ENCODE measurements at regions not wholly inside any gene's neighbourhood (a gene's known extent, or its start where the extent isn't known, plus 50 kb on each side); places are given as distances from the start of the nearest gene placed in this dataset.

- TF ChIP-seq EZH2 (IDR thresholded peaks at IDR 0.05; ENCODE audit: borderline replicate concordance, low read depth, low read length, severe bottlenecking), result no peak
- no peak for TF ChIP-seq CTCF (IDR thresholded peaks at IDR 0.05; ENCODE audit: borderline replicate concordance, extremely low read depth, low read length, poor library complexity, severe bottlenecking)
Measured at GRCh38 chr2:67627456-67628207, 230.5 kb downstream of the ETAA1 start.

Data from DND-41 (cell line).